Tibial nerve (tissue), 3 donors: ENCODE measurements at regions not wholly inside any gene's neighbourhood (a gene's known extent, or its start where the extent isn't known, plus 50 kb on each side); places are given as distances from the start of the nearest gene placed in this dataset.

Source experiments
- CTCF ChIP-seq, 5 experiments: fragments of 200-600 bp in 3 of 5; fragments of 450-650 bp in 2 of 5; sonication (generic) in 3 of 5; IDR thresholded peaks; one replicate each; pipeline ENCODE4 v1.5.1; 2016 to 2019; ENCODE audit warnings: antibody characterized with exemption in 5 of 5, mild to moderate bottlenecking in 3 of 5, moderate library complexity in 2 of 5
- POLR2A ChIP-seq, 2 donors: fragments of 450-650 bp; IDR thresholded peaks; one replicate each; pipeline ENCODE4 v1.6.1; 2017; ENCODE audit warnings: antibody characterized with exemption in 2 of 2, mild to moderate bottlenecking in 2 of 2, moderate library complexity in 2 of 2

GRCh38 chr12:47362126-47362705, 282.5 kb upstream of the AMIGO2 start:
- TF ChIP-seq CTCF (IDR thresholded peaks at IDR 0.05) (no peak), POLR2A (IDR thresholded peaks at IDR 0.05) (no peak)
